Rectal smooth muscle tissue (tissue), 1 donor: ENCODE measurements at regions not wholly inside any gene's neighbourhood (a gene's known extent, or its start where the extent isn't known, plus 50 kb on each side); places are given as distances from the start of the nearest gene placed in this dataset.

Experiments
- H3K27ac ChIP-seq: one replicate; pipeline ENCODE4 v1.7.0; 2013; ENCODE audit warnings: low read depth, low read length, inconsistent platforms
- H3K27me3 ChIP-seq: one replicate; pipeline ENCODE4 v1.7.0; 2013; ENCODE audit warnings: low read length; ENCODE audit not compliant: control insufficient read depth, insufficient read depth
- H3K36me3 ChIP-seq: one replicate; pipeline ENCODE4 v1.7.0; 2013; ENCODE audit warnings: low read length; ENCODE audit not compliant: control insufficient read depth, insufficient read depth
- H3K4me1 ChIP-seq: one replicate; pipeline ENCODE4 v1.7.0; 2013; ENCODE audit warnings: low read length; ENCODE audit not compliant: control insufficient read depth, insufficient read depth
- H3K4me3 ChIP-seq: one replicate; pipeline ENCODE4 v1.7.0; 2013; ENCODE audit warnings: low read length
- H3K9ac ChIP-seq: one replicate; pipeline ENCODE4 v1.7.0; 2013; ENCODE audit warnings: low read length

DNA sequence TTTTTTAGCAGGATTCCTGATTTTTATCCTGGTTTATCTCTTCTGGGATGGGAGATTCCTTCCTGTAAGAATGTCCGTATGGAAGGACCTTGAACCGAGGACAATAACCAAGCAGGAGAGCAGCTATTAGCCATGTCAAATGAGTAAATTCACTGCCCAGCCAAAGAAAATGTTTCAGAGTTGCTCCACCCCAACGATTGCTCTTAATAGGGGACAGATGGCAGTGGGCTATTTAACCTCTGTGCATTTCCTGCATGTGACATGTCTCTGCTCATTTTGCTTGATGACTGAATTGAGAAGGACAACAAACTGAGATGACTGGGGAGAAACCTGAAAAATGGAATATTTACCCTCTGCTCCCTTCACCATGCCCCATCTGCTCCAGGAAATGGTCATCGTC lies 479.9 kb upstream of the ZNF462 start:
- H3K36me3 ChIP-seq = no peaks in the 10 kb centered on the region
- no peaks in the 10 kb centered on the region for H3K4me1 ChIP-seq
- H3K4me3 ChIP-seq = no peak overlapping the region
- no peak overlapping the region for H3K9ac ChIP-seq
- no peaks in the 10 kb centered on the region for H3K27me3 ChIP-seq
- no peak overlapping the region for H3K27ac ChIP-seq

- H3K9ac ChIP-seq = no peak overlapping the region
- H3K4me1 ChIP-seq = no peaks in the 10 kb centered on the region
- H3K27ac ChIP-seq = no peak overlapping the region
- H3K4me3 ChIP-seq = no peak overlapping the region
- H3K27me3 ChIP-seq = no peaks in the 10 kb centered on the region
- H3K36me3 ChIP-seq = no peaks in the 10 kb centered on the region
Measured at GRCh38 chr9:106387965-106388364, 475.0 kb upstream of the ZNF462 start.

DNA sequence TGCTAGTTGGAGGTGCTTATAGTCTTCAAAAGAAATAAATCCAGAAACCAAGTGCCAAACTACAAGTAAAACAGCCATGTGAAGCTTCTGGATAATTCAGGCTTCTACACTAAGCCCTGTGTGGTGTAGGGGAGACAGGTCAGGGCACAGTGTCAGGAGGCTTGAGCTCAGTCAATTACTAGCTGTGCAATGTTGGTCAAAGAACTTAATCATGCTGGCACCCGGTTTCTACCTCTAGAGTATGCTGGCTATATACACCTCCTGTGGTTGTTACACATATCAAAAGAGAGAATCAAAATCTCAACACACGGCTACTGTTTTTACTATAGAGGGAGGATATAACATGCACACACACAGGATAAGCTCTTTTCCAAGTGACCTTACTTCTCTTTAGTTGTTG lies 469.7 kb upstream of the ZNF462 start:
- Histone ChIP-seq H3K27me3 (no peaks in the 10 kb centered on the region), H3K4me1 (no peaks in the 10 kb centered on the region)

DNA sequence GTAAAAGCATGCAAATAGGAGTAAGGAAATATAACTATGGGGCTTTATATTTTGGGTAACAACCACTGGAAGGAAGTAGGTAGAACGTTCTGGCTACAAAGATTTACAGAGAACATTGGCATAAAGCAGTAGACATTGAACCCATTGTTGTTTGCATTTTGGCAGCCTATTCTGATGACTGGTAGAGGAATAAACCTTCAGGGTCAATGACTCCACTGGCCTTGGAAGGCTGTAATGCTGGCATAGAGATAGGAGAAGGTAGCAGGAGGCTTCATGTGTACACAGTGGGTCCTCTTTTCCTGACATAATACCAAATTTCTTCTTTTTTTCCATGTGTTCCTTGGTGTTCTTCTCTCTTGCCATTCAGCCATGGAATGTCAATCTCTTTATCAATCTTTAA lies 462.8 kb upstream of the ZNF462 start:
- Histone ChIP-seq H3K27ac (no peak overlapping the region), H3K36me3 (no peaks in the 10 kb centered on the region), H3K4me3 (no peak overlapping the region), H3K9ac (no peak overlapping the region), H3K27me3 (no peaks in the 10 kb centered on the region), H3K4me1 (no peaks in the 10 kb centered on the region)

More for the DNA sequence above, 469.7 kb upstream of the ZNF462 start:
- no peak overlapping the region for H3K9ac ChIP-seq
- no peaks in the 10 kb centered on the region for H3K36me3 ChIP-seq
- no peak overlapping the region for H3K4me3 ChIP-seq
- no peak overlapping the region for H3K27ac ChIP-seq

- Histone ChIP-seq H3K27ac (no peak overlapping the region), H3K4me3 (no peak overlapping the region), H3K4me1 (no peaks in the 10 kb centered on the region), H3K27me3 (no peaks in the 10 kb centered on the region), H3K9ac (no peak overlapping the region), H3K36me3 (no peaks in the 10 kb centered on the region)
Measured at GRCh38 chr9:106400950-106401349, 462.0 kb upstream of the ZNF462 start.

GRCh38 chr9:106403081-106403480 lies 459.9 kb upstream of the ZNF462 start:
- H3K4me3 ChIP-seq = no peak overlapping the region
- H3K27ac ChIP-seq = no peak overlapping the region
- H3K36me3 ChIP-seq = no peaks in the 10 kb centered on the region
- no peaks in the 10 kb centered on the region for H3K4me1 ChIP-seq
- no peak overlapping the region for H3K9ac ChIP-seq
- no peaks in the 10 kb centered on the region for H3K27me3 ChIP-seq

GRCh38 chr9:106404137-106404536 lies 458.8 kb upstream of the ZNF462 start:
- Histone ChIP-seq H3K27me3 (no peaks in the 10 kb centered on the region), H3K4me3 (no peak overlapping the region), H3K4me1 (no peaks in the 10 kb centered on the region), H3K36me3 (no peaks in the 10 kb centered on the region), H3K9ac (no peak overlapping the region), H3K27ac (no peak overlapping the region)

GRCh38 chr9:106405871-106406435 lies 457.0 kb upstream of the ZNF462 start:
- no peaks in the 10 kb centered on the region for H3K36me3 ChIP-seq
- H3K9ac ChIP-seq = no peak overlapping the region
- no peaks in the 10 kb centered on the region for H3K4me1 ChIP-seq
- H3K27me3 ChIP-seq = no peaks in the 10 kb centered on the region
- no peak overlapping the region for H3K27ac ChIP-seq
- H3K4me3 ChIP-seq = no peak overlapping the region

- H3K9ac ChIP-seq = no peak overlapping the region
- H3K27me3 ChIP-seq = no peaks in the 10 kb centered on the region
- no peaks in the 10 kb centered on the region for H3K4me1 ChIP-seq
- H3K4me3 ChIP-seq = no peak overlapping the region
- no peaks in the 10 kb centered on the region for H3K36me3 ChIP-seq
- no peak overlapping the region for H3K27ac ChIP-seq
Measured at GRCh38 chr9:106414042-106414441, 448.9 kb upstream of the ZNF462 start.

GRCh38 chr9:106417685-106418084 lies 445.3 kb upstream of the ZNF462 start:
- no peaks in the 10 kb centered on the region for H3K27me3 ChIP-seq
- H3K4me1 ChIP-seq = no peaks in the 10 kb centered on the region
- no peak overlapping the region for H3K9ac ChIP-seq
- H3K36me3 ChIP-seq = no peaks in the 10 kb centered on the region
- no peak overlapping the region for H3K27ac ChIP-seq
- no peak overlapping the region for H3K4me3 ChIP-seq

DNA sequence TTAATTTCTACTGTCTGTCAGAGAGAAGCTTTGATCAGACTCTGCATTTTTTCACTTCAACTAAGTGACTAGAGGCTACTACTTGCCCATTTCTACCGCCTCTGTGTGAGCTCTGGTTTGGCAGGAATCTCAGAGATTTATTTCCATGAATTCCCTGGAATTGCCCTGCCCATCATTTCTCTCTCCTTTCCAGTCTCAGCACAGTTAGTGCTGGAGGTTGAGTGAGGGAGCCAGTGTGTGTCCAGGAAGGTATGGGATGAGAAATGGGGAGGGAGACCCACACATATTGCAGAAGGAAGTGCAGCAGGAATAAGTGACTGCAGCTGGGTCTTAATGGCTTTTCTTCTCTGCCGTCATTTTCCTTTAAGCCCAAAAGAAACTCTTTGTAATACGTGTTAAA lies 443.1 kb upstream of the ZNF462 start:
- Histone ChIP-seq H3K27me3 (no peaks in the 10 kb centered on the region), H3K4me1 (no peaks in the 10 kb centered on the region), H3K36me3 (no peaks in the 10 kb centered on the region), H3K27ac (no peak overlapping the region), H3K4me3 (no peak overlapping the region), H3K9ac (no peak overlapping the region)

DNA sequence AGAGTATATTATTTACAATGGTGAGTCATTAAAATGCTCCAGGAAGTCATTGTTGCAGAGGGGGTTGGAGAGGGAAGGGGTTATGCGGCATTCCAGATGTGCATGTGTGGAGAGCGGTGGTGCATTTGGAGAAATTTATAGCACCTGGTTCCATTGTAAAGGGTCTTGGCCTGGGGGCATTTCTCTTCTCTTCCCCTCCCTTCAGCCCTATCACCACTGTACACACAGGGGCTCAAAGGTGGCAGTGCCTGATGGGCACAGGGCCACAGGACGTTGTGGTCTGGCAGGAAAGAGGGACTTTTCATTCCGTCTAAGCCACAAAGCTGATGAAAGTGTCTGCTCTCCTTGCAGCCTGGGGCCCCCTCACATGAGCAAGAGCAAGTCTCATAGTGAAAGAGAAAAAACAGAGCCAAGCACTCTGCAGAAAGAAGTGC lies 442.4 kb upstream of the ZNF462 start:
- no peaks in the 10 kb centered on the region for H3K27me3 ChIP-seq
- no peak overlapping the region for H3K9ac ChIP-seq
- no peak overlapping the region for H3K27ac ChIP-seq
- no peaks in the 10 kb centered on the region for H3K36me3 ChIP-seq
- H3K4me1 ChIP-seq = no peaks in the 10 kb centered on the region
- H3K4me3 ChIP-seq = no peak overlapping the region

- no peak overlapping the region for H3K27ac ChIP-seq
- no peaks in the 10 kb centered on the region for H3K4me1 ChIP-seq
- H3K4me3 ChIP-seq = no peak overlapping the region
- H3K36me3 ChIP-seq = no peaks in the 10 kb centered on the region
- H3K9ac ChIP-seq = no peak overlapping the region
- no peaks in the 10 kb centered on the region for H3K27me3 ChIP-seq
Measured at GRCh38 chr9:106421772-106422171, 441.2 kb upstream of the ZNF462 start.
